GM19438 (cell line): ENCODE measurements at regions not wholly inside any gene's neighbourhood (a gene's known extent, or its start where the extent isn't known, plus 50 kb on each side); places are given as distances from the start of the nearest gene placed in this dataset.
"Not testable (repeated sequence)": the region's sequence is repeated elsewhere in the genome, so short reads cannot be mapped to it uniquely, and the experiment has no call there.

Experiments used
- ATAC-seq: cut with Tn5 transposase; IDR thresholded peaks from one replicate; pipeline ENCODE4 v1.9.1; 2021; ENCODE audit warnings: low read depth; ENCODE audit not compliant: unreplicated experiment

GRCh38 chr2:107681936-107682335 lies 144.8 kb upstream of the RGPD4 start:
- no peak for ATAC-seq

DNA sequence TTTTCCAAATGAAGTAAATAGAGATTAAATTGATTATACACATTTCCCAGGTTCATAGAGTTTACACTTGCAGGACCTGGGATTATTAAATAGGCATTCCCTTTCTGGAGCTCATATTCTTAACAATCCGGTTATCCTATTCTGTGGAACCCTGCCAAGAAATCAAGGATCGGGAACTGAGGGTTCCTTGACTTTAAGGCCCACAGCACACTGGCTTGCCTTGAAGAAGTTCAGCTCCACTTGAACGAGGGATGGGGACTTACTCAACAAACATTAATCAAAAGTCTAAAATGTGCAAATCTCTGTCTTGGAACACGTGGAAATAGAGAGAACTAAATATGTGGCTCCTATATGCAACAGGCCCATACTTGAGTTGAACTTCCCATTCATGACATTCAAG lies 142.3 kb upstream of the RGPD4 start:
- no peak for ATAC-seq

DNA sequence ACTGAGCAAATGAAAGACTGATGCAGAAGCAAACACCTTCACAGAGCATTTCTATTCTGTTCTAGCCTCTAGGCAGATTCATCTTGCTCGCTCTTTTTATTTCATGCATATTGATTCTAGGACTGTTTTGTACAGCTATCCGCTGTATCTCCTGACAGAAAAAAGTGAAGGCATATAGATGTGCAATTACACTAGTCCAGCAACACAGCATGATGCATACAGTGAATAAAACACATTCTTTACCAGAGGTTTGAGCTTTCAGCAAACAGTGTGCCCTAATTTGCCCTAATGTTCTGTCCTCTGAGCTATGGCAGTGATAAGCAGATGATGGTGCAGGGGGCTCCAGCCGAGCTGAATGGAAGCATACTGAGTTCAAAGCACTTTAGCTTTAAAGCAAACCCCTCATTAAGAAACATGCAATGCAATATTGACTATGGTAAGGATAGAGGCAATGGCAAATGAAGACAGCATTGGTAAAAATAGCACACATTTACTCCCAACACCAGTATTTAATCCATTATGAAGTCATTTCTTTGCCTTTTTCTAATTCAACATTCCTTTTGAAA lies 141.2 kb upstream of the RGPD4 start:
- no peak for ATAC-seq

- ATAC-seq, result no peak
These were observed 139.6 kb upstream of the RGPD4 start for GRCh38 chr2:107687073-107687472.

DNA sequence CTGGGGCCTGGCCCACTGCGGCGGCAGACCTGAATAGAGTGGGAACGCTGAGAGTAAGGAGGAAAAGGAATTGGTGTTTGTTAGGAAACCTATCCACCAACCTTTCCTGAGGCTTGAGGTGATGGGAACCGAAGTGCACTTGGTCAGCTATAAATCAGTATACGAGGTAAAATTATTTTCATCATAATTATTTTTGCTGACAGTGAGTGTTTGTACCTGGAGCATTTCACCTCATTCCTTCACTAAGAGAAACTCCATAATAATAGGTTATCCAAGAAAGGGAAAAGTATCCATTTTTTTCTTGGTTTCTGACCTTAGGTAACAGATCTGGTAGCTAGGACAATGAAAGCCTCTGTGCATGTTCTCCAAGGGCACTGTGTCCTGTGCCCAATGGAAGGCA lies 138.6 kb upstream of the RGPD4 start:
- no peak for ATAC-seq

DNA sequence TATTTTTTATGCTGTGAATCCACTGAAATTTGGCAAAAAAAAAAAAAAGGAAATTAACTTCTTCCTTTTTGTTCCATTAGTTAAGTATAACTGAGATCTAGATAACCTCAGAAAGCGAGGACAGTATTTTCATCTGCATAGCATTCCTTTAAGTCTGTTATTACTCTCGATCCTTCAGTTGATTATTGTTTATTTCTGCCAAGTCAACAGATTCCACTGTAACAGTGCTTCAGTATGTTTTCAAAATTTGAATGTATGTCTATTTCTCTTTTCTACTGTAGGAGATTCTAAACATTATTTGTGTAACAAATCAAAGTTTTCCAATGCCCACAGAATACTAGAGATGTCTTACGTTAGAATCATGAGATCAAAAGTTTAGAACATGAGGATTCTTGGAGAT lies 133.1 kb upstream of the RGPD4 start:
- no peak for ATAC-seq

GRCh38 chr2:107694667-107695066 lies 132.0 kb upstream of the RGPD4 start:
- no peak for ATAC-seq

GRCh38 chr2:107697385-107697784 lies 129.3 kb upstream of the RGPD4 start:
- ATAC-seq, result no peak

DNA sequence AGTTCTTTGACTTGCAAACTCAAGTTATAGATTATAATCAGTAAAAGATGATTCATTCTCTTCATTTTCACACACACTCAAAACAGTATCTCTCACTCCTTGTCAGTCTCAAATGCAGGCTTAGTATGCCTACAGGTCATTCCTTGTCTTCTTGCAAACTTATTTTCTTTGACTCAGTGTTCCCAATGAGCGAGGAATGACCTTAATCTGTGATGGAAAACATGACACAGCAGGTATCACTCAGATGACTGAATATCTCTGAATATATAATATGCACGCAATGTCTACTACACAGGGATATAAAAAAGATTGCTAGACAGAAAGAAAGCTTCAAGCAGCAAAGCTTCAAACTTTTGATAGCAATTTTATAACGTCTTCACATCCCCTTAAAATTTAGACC lies 127.8 kb upstream of the RGPD4 start:
- no peak for ATAC-seq

DNA sequence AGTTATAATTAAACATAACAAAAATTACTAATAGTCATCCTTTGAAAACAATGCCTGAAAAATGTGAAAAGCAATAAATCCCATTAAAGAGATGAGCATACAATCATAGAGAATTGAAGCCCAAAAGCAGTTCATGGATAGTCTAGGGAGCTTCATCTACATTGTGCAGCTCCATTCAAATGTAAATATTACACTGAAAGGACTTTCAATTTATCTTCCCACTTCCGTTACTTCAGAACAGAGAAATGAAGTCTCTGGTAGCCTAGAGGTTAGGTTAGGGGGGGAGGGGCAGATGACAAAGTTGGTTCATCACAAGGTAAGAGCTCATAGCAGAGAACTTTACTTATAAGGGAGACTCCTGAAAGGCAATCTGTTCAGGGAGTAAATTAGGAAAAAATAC lies 126.6 kb upstream of the RGPD4 start:
- ATAC-seq, result no peak

DNA sequence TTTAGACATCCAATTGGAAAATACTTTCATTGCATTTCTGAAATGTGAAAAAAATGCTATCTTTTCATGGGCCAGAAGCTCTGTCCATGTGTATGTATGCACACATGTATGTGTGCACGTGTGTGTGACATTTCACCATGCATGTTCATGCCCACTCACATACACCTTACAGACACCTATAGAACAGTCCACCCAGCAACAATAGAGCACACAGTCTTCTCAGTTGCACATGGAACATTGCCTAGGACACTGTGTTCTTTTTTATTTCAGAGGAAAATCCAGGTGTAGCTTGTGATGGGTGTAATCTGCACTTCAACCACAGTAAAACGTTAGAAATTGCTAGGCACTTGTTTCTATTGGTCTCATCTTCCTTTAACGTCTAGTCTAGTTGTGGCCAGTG lies 114.8 kb upstream of the RGPD4 start:
- no peak for ATAC-seq

GRCh38 chr2:107712857-107713256 lies 113.8 kb upstream of the RGPD4 start:
- peak; percentile 59 for ATAC-seq

DNA sequence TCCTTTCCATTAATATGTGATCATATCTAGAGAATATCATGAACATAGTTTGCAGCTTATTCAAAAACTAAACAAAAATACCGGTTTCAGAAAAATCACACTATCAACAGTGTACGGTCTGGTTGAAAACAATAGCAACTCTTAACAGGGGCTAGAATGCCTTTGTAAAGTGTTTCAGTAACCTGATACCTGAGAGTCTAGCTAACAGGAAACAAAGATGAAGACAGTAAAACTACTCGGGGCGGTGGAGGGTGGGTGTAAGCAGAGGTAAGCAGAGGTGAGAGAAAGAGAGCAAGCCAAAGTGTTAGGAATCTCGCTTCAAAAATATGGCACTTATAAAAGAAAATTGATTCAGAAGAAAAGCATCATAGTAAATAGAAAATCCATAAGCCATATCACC lies 109.0 kb upstream of the RGPD4 start:
- ATAC-seq, result no peak

- ATAC-seq, result no peak
These were observed 107.6 kb upstream of the RGPD4 start for GRCh38 chr2:107719141-107719540.

DNA sequence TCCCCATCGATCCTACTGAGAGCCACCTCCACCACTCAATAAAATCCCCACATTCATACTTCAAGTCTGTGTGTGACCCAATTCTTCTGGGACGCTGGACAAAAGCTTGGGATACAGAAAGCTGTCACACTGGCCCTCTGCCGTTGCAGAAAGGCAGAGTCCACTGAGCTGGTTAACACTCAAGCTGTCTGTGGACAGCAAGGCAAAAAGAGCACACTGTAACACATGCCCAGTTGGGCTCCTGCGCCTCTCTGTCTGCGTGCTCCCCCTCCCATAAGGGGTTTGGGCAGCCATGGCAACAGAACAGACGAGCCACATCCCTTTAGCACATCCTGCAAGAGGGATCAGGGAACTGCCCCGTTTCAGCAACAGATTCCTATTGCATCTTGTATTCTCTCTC lies 106.9 kb upstream of the RGPD4 start:
- ATAC-seq, result no peak

DNA sequence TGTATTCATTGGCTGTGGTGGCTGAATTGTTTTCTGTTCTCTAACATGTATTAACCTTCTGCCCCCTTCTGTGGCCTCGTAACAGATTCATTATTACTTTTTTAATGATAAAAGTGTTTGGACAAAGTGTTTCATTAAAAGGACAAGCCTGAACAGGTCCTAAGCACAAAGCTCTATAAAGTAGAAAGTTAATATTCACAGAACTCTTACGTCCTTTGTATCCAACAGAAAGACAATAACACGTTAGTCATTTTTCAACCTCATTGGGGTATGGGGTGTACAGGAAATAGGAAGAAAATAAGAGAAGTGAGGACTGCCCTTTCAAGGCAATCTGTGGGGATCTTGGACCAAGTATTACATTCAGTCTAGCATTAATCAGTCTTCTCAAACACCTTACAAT lies 105.5 kb upstream of the RGPD4 start:
- ATAC-seq, result no peak

DNA sequence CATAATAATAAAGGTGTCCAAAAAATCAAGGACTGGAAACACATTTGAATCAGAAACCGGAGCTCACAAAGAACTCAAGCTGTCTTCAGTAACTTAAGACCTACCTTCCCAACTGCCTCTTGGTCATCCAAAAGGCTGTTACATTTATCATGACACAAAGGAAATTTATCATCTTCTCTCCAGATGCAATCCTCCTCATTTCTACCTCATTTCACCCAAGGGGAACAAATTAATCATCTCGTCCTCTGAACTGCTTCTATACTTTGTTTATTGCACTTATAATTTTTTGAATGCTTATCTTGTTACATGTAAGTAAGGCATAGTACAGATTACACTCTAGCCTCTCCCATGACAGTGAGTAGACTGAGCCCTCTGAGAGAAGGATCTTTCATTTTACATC lies 105.1 kb upstream of the RGPD4 start:
- ATAC-seq, result no peak

GRCh38 chr2:107725824-107726223 lies 100.9 kb upstream of the RGPD4 start:
- ATAC-seq, result not testable (repeated sequence)

DNA sequence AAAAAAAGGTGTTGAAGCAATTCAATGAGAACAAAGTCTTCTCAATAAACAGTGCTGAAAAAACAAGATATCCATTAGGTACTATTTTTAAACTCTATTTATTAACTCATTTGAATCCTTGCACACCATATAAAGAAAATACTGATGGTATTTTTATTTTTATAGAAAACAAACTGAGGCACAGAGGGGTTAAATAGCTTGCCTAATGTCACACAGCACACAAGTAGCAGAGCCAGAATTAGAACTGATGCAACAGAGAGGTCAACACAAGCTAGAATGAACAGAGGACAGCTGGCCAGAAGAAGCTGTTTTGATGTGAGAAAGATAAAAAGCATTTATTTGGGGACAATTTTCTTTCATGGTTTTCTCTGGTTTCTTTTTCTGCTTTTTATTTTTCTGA lies 99.4 kb upstream of the RGPD4 start:
- ATAC-seq, result no peak

DNA sequence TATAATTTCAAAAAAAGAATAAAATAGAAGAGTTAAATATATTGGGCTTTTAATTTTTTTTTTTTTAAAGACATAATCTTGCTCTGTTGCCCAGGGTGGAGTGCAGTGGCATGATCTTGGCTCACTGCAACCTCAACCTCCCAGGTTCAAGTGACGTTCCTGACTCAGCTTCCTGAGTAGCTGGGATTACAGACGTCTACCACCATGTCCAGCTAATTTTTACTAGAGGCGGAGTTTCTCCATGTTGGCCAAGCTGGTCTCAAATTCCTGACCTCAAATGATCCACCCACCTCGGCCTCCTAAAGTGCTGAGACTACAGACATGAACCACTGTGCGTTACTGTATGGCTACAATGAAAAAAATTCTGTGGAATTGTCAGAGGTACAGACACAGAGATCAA lies 98.1 kb upstream of the RGPD4 start:
- no peak for ATAC-seq

- ATAC-seq, result no peak
These were observed 97.3 kb upstream of the RGPD4 start for GRCh38 chr2:107729440-107729839.

DNA sequence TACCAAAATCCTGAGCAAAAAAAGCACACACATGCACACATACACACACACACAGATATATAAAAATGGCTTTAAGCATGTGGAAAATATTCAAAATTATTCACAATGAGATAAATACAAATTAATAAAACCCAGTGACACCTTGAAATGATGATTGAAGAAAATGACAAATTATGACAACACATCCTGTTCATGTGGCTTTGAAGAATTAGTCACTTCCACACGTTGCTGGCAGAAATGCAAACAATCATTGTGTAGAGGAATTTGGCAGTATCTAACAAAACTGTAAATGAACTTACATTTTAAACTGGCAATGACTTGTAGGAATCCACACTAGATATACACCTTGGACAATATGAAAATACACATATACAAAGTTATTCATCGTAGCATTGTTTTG lies 95.8 kb upstream of the RGPD4 start:
- no peak for ATAC-seq

DNA sequence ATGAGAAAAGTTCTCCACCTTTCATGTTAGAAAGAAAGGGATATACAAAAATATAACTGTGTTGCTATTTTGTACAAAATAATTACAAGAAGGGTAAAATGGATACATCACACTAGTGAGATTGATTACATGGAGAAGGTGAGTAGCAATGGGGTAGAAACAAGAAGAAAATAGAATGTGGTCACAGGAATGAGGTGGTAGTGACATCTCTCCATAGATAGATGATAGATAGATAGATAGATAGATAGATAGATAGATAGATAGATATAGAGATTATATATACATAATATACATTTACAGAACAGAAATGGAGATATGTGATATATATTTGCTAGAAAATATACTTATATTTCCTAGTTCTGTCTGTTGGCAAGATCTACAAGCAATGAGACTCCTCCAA lies 95.3 kb upstream of the RGPD4 start:
- no peak for ATAC-seq
